ENCODE measurements at regions not wholly inside any gene's neighbourhood (a gene's known extent, or its start where the extent isn't known, plus 50 kb on each side); places are given as distances from the start of the nearest gene placed in this dataset.

DNA sequence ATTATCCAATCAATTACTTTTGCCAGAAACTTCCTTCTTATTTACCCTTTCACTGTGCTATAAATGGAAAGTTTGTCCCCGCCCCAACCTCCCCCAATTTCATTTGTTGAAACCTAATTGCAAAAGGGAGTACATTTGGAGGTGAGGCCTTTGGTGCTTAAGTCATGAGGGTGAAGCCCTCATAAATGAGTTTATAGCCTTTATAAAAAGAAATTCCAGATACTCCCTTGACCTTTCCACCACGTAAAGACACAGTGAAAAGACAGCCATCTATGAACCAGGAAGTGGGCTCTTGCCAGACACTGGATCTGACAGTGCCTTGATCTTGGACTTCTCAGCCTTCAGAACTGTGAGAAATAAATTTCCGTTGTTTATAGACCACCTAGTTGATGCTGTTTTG is 82.3 kb downstream of the NUDT12 start:
- Histone ChIP-seq H3K4me1 (ENCODE audit: insufficient read depth, low read length) (no peaks in the 10 kb centered on the region), H2AFZ (ENCODE audit: low read depth, low read length) (no peak overlapping the region), H3K9me3 (ENCODE audit: insufficient read depth, low read depth, low read length) (no peaks in the 10 kb centered on the region), H3K9ac (ENCODE audit: low read length) (no peak overlapping the region), H3K4me2 (ENCODE audit: low read length) (no peak overlapping the region), H4K20me1 (ENCODE audit: insufficient read depth, low read length) (no peaks in the 10 kb centered on the region), H3K27ac (ENCODE audit: low read depth, low read length) (no peak overlapping the region), H3K36me3 (ENCODE audit: insufficient read depth, low read length) (no peaks in the 10 kb centered on the region), H3K27me3 (ENCODE audit: insufficient read depth, low read length) (no peaks in the 10 kb centered on the region), H3K79me2 (ENCODE audit: insufficient read depth, low read length) (no peaks in the 10 kb centered on the region), H3K4me3 (ENCODE audit: insufficient read depth, low read depth, low read length) (no peak overlapping the region)
- no peak for FAIRE-seq
- Mint-ChIP-seq H3K4me3 (ENCODE audit: unreplicated experiment) (no peak overlapping the region), H3K9me3 (ENCODE audit: unreplicated experiment) (no peaks in the 10 kb centered on the region), H3K36me3 (ENCODE audit: low read depth, unreplicated experiment) (no peaks in the 10 kb centered on the region), H3K27me3 (ENCODE audit: low read depth, unreplicated experiment) (no peaks in the 10 kb centered on the region), H3K4me1 (ENCODE audit: low read depth, unreplicated experiment) (peaks cover 5% of the 10 kb centered on the region), H3K27ac (ENCODE audit: unreplicated experiment) (no peak overlapping the region)
- DNase-seq (ENCODE audit: low read depth): no peak
- TF ChIP-seq, protein P1, sequence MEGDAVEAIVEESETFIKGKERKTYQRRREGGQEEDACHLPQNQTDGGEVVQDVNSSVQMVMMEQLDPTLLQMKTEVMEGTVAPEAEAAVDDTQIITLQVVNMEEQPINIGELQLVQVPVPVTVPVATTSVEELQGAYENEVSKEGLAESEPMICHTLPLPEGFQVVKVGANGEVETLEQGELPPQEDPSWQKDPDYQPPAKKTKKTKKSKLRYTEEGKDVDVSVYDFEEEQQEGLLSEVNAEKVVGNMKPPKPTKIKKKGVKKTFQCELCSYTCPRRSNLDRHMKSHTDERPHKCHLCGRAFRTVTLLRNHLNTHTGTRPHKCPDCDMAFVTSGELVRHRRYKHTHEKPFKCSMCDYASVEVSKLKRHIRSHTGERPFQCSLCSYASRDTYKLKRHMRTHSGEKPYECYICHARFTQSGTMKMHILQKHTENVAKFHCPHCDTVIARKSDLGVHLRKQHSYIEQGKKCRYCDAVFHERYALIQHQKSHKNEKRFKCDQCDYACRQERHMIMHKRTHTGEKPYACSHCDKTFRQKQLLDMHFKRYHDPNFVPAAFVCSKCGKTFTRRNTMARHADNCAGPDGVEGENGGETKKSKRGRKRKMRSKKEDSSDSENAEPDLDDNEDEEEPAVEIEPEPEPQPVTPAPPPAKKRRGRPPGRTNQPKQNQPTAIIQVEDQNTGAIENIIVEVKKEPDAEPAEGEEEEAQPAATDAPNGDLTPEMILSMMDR (IDR thresholded peaks at IDR 0.05; ENCODE audit: insufficient read depth, low read depth, low read length): no peak
- no peak for TF ChIP-seq EZH2 (IDR thresholded peaks at IDR 0.05; ENCODE audit: insufficient read depth, low read length)

- H3K4me3 Mint-ChIP-seq (ENCODE audit: unreplicated experiment): no peak overlapping the region
- Histone ChIP-seq H3K79me2 (ENCODE audit: insufficient read depth, low read length) (no peaks in the 10 kb centered on the region), H3K4me2 (ENCODE audit: low read length) (no peak overlapping the region), H3K4me3 (ENCODE audit: insufficient read depth, low read depth, low read length) (no peak overlapping the region), H3K27ac (ENCODE audit: low read depth, low read length) (no peak overlapping the region), H3K9me3 (ENCODE audit: insufficient read depth, low read depth, low read length) (no peaks in the 10 kb centered on the region), H2AFZ (ENCODE audit: low read depth, low read length) (no peak overlapping the region), H3K36me3 (ENCODE audit: insufficient read depth, low read length) (no peaks in the 10 kb centered on the region), H3K9ac (ENCODE audit: low read length) (no peak overlapping the region), H3K4me1 (ENCODE audit: insufficient read depth, low read length) (peaks cover 2% of the 10 kb centered on the region), H4K20me1 (ENCODE audit: insufficient read depth, low read length) (no peaks in the 10 kb centered on the region), H3K27me3 (ENCODE audit: insufficient read depth, low read length) (no peaks in the 10 kb centered on the region)
- DNase-seq (ENCODE audit: low read depth) (no peak), FAIRE-seq (no peak)
- H3K4me1 Mint-ChIP-seq (ENCODE audit: low read depth, unreplicated experiment): peaks cover 12% of the 10 kb centered on the region
- TF ChIP-seq, protein P1 (IDR thresholded peaks at IDR 0.05; ENCODE audit: insufficient read depth, low read depth, low read length): no peak
- no peak for TF ChIP-seq EZH2 (IDR thresholded peaks at IDR 0.05; ENCODE audit: insufficient read depth, low read length)
- no peaks in the 10 kb centered on the region for H3K27me3 Mint-ChIP-seq (ENCODE audit: low read depth, unreplicated experiment)
- no peaks in the 10 kb centered on the region for H3K9me3 Mint-ChIP-seq (ENCODE audit: unreplicated experiment)
- H3K36me3 Mint-ChIP-seq (ENCODE audit: low read depth, unreplicated experiment): no peaks in the 10 kb centered on the region
- H3K27ac Mint-ChIP-seq (ENCODE audit: unreplicated experiment): no peak overlapping the region
Measured at GRCh38 chr5:103477678-103478077, 84.9 kb downstream of the NUDT12 start.

- FAIRE-seq: no peak
- Histone ChIP-seq H3K79me2 (ENCODE audit: insufficient read depth, low read length) (no peaks in the 10 kb centered on the region), H4K20me1 (ENCODE audit: insufficient read depth, low read length) (no peaks in the 10 kb centered on the region), H2AFZ (ENCODE audit: low read depth, low read length) (no peak overlapping the region), H3K4me2 (ENCODE audit: low read length) (no peak overlapping the region), H3K27ac (ENCODE audit: low read depth, low read length) (no peak overlapping the region), H3K9me3 (ENCODE audit: insufficient read depth, low read depth, low read length) (no peaks in the 10 kb centered on the region), H3K4me3 (ENCODE audit: insufficient read depth, low read depth, low read length) (no peak overlapping the region), H3K27me3 (ENCODE audit: insufficient read depth, low read length) (no peaks in the 10 kb centered on the region), H3K4me1 (ENCODE audit: insufficient read depth, low read length) (peaks cover 3% of the 10 kb centered on the region), H3K9ac (ENCODE audit: low read length) (no peak overlapping the region), H3K36me3 (ENCODE audit: insufficient read depth, low read length) (no peaks in the 10 kb centered on the region)
- H3K4me3 Mint-ChIP-seq (ENCODE audit: unreplicated experiment): no peak overlapping the region
- TF ChIP-seq EZH2 (IDR thresholded peaks at IDR 0.05; ENCODE audit: insufficient read depth, low read length): no peak
- TF ChIP-seq, protein P1 (IDR thresholded peaks at IDR 0.05; ENCODE audit: insufficient read depth, low read depth, low read length): no peak
- H3K27ac Mint-ChIP-seq (ENCODE audit: unreplicated experiment): no peak overlapping the region
- DNase-seq (ENCODE audit: low read depth): no peak
- no peaks in the 10 kb centered on the region for H3K27me3 Mint-ChIP-seq (ENCODE audit: low read depth, unreplicated experiment)
- peaks cover 13% of the 10 kb centered on the region for H3K4me1 Mint-ChIP-seq (ENCODE audit: low read depth, unreplicated experiment)
- H3K9me3 Mint-ChIP-seq (ENCODE audit: unreplicated experiment): no peaks in the 10 kb centered on the region
- no peaks in the 10 kb centered on the region for H3K36me3 Mint-ChIP-seq (ENCODE audit: low read depth, unreplicated experiment)
Measured at GRCh38 chr5:103476811-103477210, 85.8 kb downstream of the NUDT12 start.

Data from astrocyte (in vitro differentiated cells and primary cell).